Adrenal gland (tissue), 9 donors: ENCODE measurements at regions not wholly inside any gene's neighbourhood (a gene's known extent, or its start where the extent isn't known, plus 50 kb on each side); places are given as distances from the start of the nearest gene placed in this dataset.
"Not testable (repeated sequence)": the region's sequence is repeated elsewhere in the genome, so short reads cannot be mapped to it uniquely, and the experiment has no call there.

Experiments used
- DNase-seq, 7 donors: peaks; one replicate each; pipeline ENCODE4 v3.0.0-alpha.2; 2019 to 2020
- H3K27ac ChIP-seq, 5 donors: fragments of 200-600 bp; sonication (generic) in 4 of 5; 1 replicate in 3 of 5; 2 replicates in 2 of 5; pipeline versions ENCODE4 v1.5.1 to v1.8.0; 2016 to 2020; ENCODE audit warnings: mild to moderate bottlenecking in 1 of 5
- H3K27me3 ChIP-seq: fragments of 200-600 bp; 2 replicates; pipeline ENCODE4 v1.8.0; 2021
- H3K36me3 ChIP-seq, 2 donors: fragments of 200-600 bp; replicated peaks in 1 of 2; 1 replicate in 1 of 2; 2 replicates in 1 of 2; pipeline versions ENCODE4 v1.5.1 to v1.8.0; 2018 to 2022
- H3K4me1 ChIP-seq, 2 donors: fragments of 200-600 bp; replicated peaks in 1 of 2; 1 replicate in 1 of 2; 2 replicates in 1 of 2; pipeline versions ENCODE4 v1.5.1 to v1.8.0; 2018 to 2021
- H3K4me3 ChIP-seq, 4 donors: fragments of 200-600 bp; sonication (generic) in 3 of 4; one replicate each; pipeline ENCODE4 v1.5.1; 2016 to 2018
- H3K9me3 ChIP-seq, 3 donors: fragments of 200-600 bp; sonication (generic) in 1 of 3; replicated peaks in 1 of 3; 1 replicate in 2 of 3; 2 replicates in 1 of 3; pipeline versions ENCODE4 v1.5.1 to v1.8.0; 2016 to 2021
- CTCF ChIP-seq, 6 experiments: fragments of 450-650 bp in 4 of 6; fragments of 200-600 bp in 2 of 6; sonication (generic) in 1 of 6; IDR thresholded peaks; 1 replicate in 5 of 6; 2 replicates in 1 of 6; pipeline versions ENCODE4 v1.5.1 to v1.8.0; 2016 to 2021; ENCODE audit warnings: antibody characterized with exemption in 6 of 6, mild to moderate bottlenecking in 2 of 6, moderate library complexity in 1 of 6
- POLR2A ChIP-seq, 2 donors: fragments of 450-650 bp; IDR thresholded peaks; one replicate each; pipeline ENCODE4 v1.6.1; 2017; ENCODE audit warnings: antibody characterized with exemption in 2 of 2, mild to moderate bottlenecking in 2 of 2, moderate library complexity in 1 of 2
- WGBS, 4 donors: extraction: QIAGEN DNeasy Blood & Tissue Kit in 2 of 4; methylation state at CpG; one replicate each; pipeline versions ENCODE4 v1.1.5 to v1.1.7; 2013 to 2017; 5-methylcytosine and 5-hydroxymethylcytosine counted together
- intact Hi-C, 2 donors: fragments of 100-400 bp; cut with DNase I; formaldehyde crosslinking; loops; one replicate each; pipeline versions ENCODE4 v1.14.1 to v1.15.0; 2022 to 2023
- donor health status: healthy with polysubstance abuse.
- donor health status: Bipolar disorder and iron deficiency.
- donor health status: DM: yes; HTN: yes; CAD: no.
- donor health status: DM: no; HTN: no; CAD: no.
- donor health status: DM: no; HTN: no; CAD: no.

- intact Hi-C loops: no loop called here
Measured at GRCh38 chr6:60671369-60671768, 1614.7 kb downstream of the KHDRBS2 start.

GRCh38 chr6:60670036-60670435, 1616.0 kb downstream of the KHDRBS2 start:
- H3K36me3 ChIP-seq: no peaks in the 10 kb centered on the region
- DNase-seq: no peak
- H3K9me3 ChIP-seq: peaks cover 0 to 2% (median 0%) of the 10 kb centered on the region in 3 donors
- no peaks in the 10 kb centered on the region for H3K27me3 ChIP-seq
- no peak overlapping the region for H3K27ac ChIP-seq
- intact Hi-C loops: no loop called here
- H3K4me1 ChIP-seq: no peaks in the 10 kb centered on the region
- no peak overlapping the region for H3K4me3 ChIP-seq
- no peak for TF ChIP-seq CTCF (IDR thresholded peaks at IDR 0.05)
- TF ChIP-seq POLR2A (IDR thresholded peaks at IDR 0.05): no peak

More at GRCh38 chr6:60671369-60671768, 1614.7 kb downstream of the KHDRBS2 start:
- H3K4me1 ChIP-seq: no peaks in the 10 kb centered on the region
- peaks cover 0 to 7% (median 0%) of the 10 kb centered on the region in 3 donors for H3K9me3 ChIP-seq
- no peak overlapping the region for H3K27ac ChIP-seq
- H3K27me3 ChIP-seq: no peaks in the 10 kb centered on the region
- no peak for DNase-seq
- no peaks in the 10 kb centered on the region for H3K36me3 ChIP-seq
- no peak overlapping the region for H3K4me3 ChIP-seq
- no peak for TF ChIP-seq POLR2A (IDR thresholded peaks at IDR 0.05)
- TF ChIP-seq CTCF (IDR thresholded peaks at IDR 0.05): no peak

- no peaks in the 10 kb centered on the region for H3K9me3 ChIP-seq
- H3K27me3 ChIP-seq: no peaks in the 10 kb centered on the region
- intact Hi-C loops: no loop called here
- WGBS, 4 donors: 45 to 100% (median 46%) methylated on average over 1 of the region's 1 CpG
- DNase-seq: no peak
- no peak overlapping the region for H3K4me3 ChIP-seq
- no peaks in the 10 kb centered on the region for H3K4me1 ChIP-seq
- no peak overlapping the region for H3K27ac ChIP-seq
- no peaks in the 10 kb centered on the region for H3K36me3 ChIP-seq
- TF ChIP-seq POLR2A (IDR thresholded peaks at IDR 0.05): no peak
- TF ChIP-seq CTCF (IDR thresholded peaks at IDR 0.05): no peak
Measured at GRCh38 chr6:60668428-60668827, 1617.6 kb downstream of the KHDRBS2 start.

GRCh38 chr6:60663199-60663598, 1622.8 kb downstream of the KHDRBS2 start:
- intact Hi-C loops, H3K27me3 ChIP-seq, H3K36me3 ChIP-seq, DNase-seq, H3K4me3 ChIP-seq, H3K4me1 ChIP-seq, H3K9me3 ChIP-seq, H3K27ac ChIP-seq: not testable (repeated sequence)
- WGBS, 4 donors: 65 to 83% (median 73%) methylated on average over 4 to 5 of the region's 5 CpGs

- WGBS, 4 donors: 72 to 100% (median 92%) methylated on average over 1 of the region's 1 CpG
- no peak for TF ChIP-seq POLR2A (IDR thresholded peaks at IDR 0.05)
- no peak for TF ChIP-seq CTCF (IDR thresholded peaks at IDR 0.05)
- DNase-seq: no peak
- H3K36me3 ChIP-seq: no peaks in the 10 kb centered on the region
- no peak overlapping the region for H3K4me3 ChIP-seq
- no peaks in the 10 kb centered on the region for H3K27me3 ChIP-seq
- intact Hi-C loops: no loop called here
- H3K4me1 ChIP-seq: no peaks in the 10 kb centered on the region
- H3K27ac ChIP-seq: no peak overlapping the region
- no peaks in the 10 kb centered on the region for H3K9me3 ChIP-seq
Measured at GRCh38 chr6:60643870-60644269, 1642.2 kb downstream of the KHDRBS2 start.

GRCh38 chr6:60639185-60639584, 1646.8 kb downstream of the KHDRBS2 start:
- H3K4me3 ChIP-seq, H3K27me3 ChIP-seq, H3K4me1 ChIP-seq, intact Hi-C loops, H3K9me3 ChIP-seq, H3K36me3 ChIP-seq, DNase-seq, H3K27ac ChIP-seq: not testable (repeated sequence)
